Astrocyte (in vitro differentiated cells and primary cell): ENCODE measurements at regions not wholly inside any gene's neighbourhood (a gene's known extent, or its start where the extent isn't known, plus 50 kb on each side); places are given as distances from the start of the nearest gene placed in this dataset.

ENCODE experiments used
- DNase-seq: peaks from one replicate; pipeline ENCODE4 v3.0.0-alpha.2; 2010; ENCODE audit warnings: low read depth
- FAIRE-seq: peaks from 2 replicates; lab custom pipeline; 2011; peaks lifted over from hg19 to GRCh38; lab: Jason Lieb, UNC
- H2AFZ ChIP-seq: 2 replicates; pipeline ENCODE4 v1.6.0; 2012; ENCODE audit warnings: low read depth, low read length, inconsistent platforms
- H3K27ac ChIP-seq: 2 replicates; pipeline ENCODE4 v1.5.1; 2011; ENCODE audit warnings: low read depth, low read length, inconsistent platforms
- H3K27me3 ChIP-seq: 2 replicates; pipeline ENCODE4 v1.6.0; 2011; ENCODE audit warnings: low read length, inconsistent platforms; ENCODE audit not compliant: insufficient read depth
- H3K36me3 ChIP-seq: 2 replicates; pipeline ENCODE4 v1.5.1; 2011; ENCODE audit warnings: low read length, inconsistent platforms; ENCODE audit not compliant: insufficient read depth
- H3K4me1 ChIP-seq: 2 replicates; pipeline ENCODE4 v1.5.1; 2011; ENCODE audit warnings: low read length, inconsistent platforms; ENCODE audit not compliant: insufficient read depth
- H3K4me2 ChIP-seq: 2 replicates; pipeline ENCODE4 v1.6.0; 2012; ENCODE audit warnings: low read length, inconsistent platforms
- H3K4me3 ChIP-seq: 2 replicates; pipeline ENCODE4 v1.5.1; 2011; ENCODE audit warnings: low read depth, mild to moderate bottlenecking, low read length, inconsistent platforms; ENCODE audit not compliant: insufficient read depth
- H3K79me2 ChIP-seq: 2 replicates; pipeline ENCODE4 v1.6.0; 2012; ENCODE audit warnings: mild to moderate bottlenecking, low read length, inconsistent platforms; ENCODE audit not compliant: insufficient read depth
- H3K9ac ChIP-seq: 2 replicates; pipeline ENCODE4 v1.6.0; 2012; ENCODE audit warnings: mild to moderate bottlenecking, low read length, inconsistent platforms
- H3K9me3 ChIP-seq: 2 replicates; pipeline ENCODE4 v1.5.1; 2012; ENCODE audit warnings: low read depth, mild to moderate bottlenecking, low read length, inconsistent platforms; ENCODE audit not compliant: insufficient read depth
- H4K20me1 ChIP-seq: 2 replicates; pipeline ENCODE4 v1.6.0; 2012; ENCODE audit warnings: low read length, inconsistent platforms; ENCODE audit not compliant: insufficient read depth
- H3K27ac Mint-ChIP-seq: one replicate; pipeline ENCODE4 v1.8.0; 2021; ENCODE audit warnings: mild to moderate bottlenecking, mixed read lengths; ENCODE audit not compliant: unreplicated experiment
- H3K27me3 Mint-ChIP-seq: one replicate; pipeline ENCODE4 v1.8.0; 2021; ENCODE audit warnings: low read depth, mixed read lengths; ENCODE audit not compliant: unreplicated experiment
- H3K36me3 Mint-ChIP-seq: one replicate; pipeline ENCODE4 v1.8.0; 2021; ENCODE audit warnings: low read depth, mixed read lengths; ENCODE audit not compliant: unreplicated experiment
- H3K4me1 Mint-ChIP-seq: one replicate; pipeline ENCODE4 v1.8.0; 2021; ENCODE audit warnings: low read depth, mixed read lengths; ENCODE audit not compliant: unreplicated experiment
- H3K4me3 Mint-ChIP-seq: one replicate; pipeline ENCODE4 v1.8.0; 2021; ENCODE audit warnings: mild to moderate bottlenecking, moderate library complexity, mixed read lengths; ENCODE audit not compliant: unreplicated experiment
- H3K9me3 Mint-ChIP-seq: one replicate; pipeline ENCODE4 v1.8.0; 2021; ENCODE audit warnings: mild to moderate bottlenecking, mixed read lengths; ENCODE audit not compliant: unreplicated experiment
- CTCF ChIP-seq: IDR thresholded peaks from 2 replicates; pipeline ENCODE4 v1.5.1; 2011; ENCODE audit warnings: low read depth, mild to moderate bottlenecking, inconsistent platforms, low read length, moderate library complexity; ENCODE audit not compliant: insufficient read depth
- EZH2 ChIP-seq: IDR thresholded peaks from 2 replicates; pipeline ENCODE4 v1.6.1; 2012; ENCODE audit warnings: mild to moderate bottlenecking, low read length, inconsistent platforms; ENCODE audit not compliant: insufficient read depth

GRCh38 chr10:6979371-6979770 lies 399.3 kb upstream of the PRKCQ start:
- FAIRE-seq (no peak), DNase-seq (no peak)
- no peaks in the 10 kb centered on the region for H3K9me3 ChIP-seq
- no peak for TF ChIP-seq EZH2
- no peak for TF ChIP-seq CTCF
- no peak overlapping the region for H3K4me3 Mint-ChIP-seq
- H3K4me2 ChIP-seq = no peak overlapping the region
- no peaks in the 10 kb centered on the region for H4K20me1 ChIP-seq
- peaks cover under 1% of the 10 kb centered on the region for H3K27me3 Mint-ChIP-seq
- no peaks in the 10 kb centered on the region for H3K79me2 ChIP-seq
- H3K36me3 ChIP-seq = no peaks in the 10 kb centered on the region
- H3K27me3 ChIP-seq = no peaks in the 10 kb centered on the region
- no peaks in the 10 kb centered on the region for H3K4me1 ChIP-seq
- H2AFZ ChIP-seq = no peak overlapping the region
- peaks cover 4% of the 10 kb centered on the region for H3K4me1 Mint-ChIP-seq
- no peak overlapping the region for H3K4me3 ChIP-seq
- no peak overlapping the region for H3K27ac Mint-ChIP-seq
- H3K36me3 Mint-ChIP-seq = no peaks in the 10 kb centered on the region
- H3K27ac ChIP-seq = no peak overlapping the region
- no peaks in the 10 kb centered on the region for H3K9me3 Mint-ChIP-seq
- no peak overlapping the region for H3K9ac ChIP-seq

- Histone ChIP-seq H3K4me2 (no peak overlapping the region), H3K27ac (no peak overlapping the region), H4K20me1 (no peaks in the 10 kb centered on the region), H3K79me2 (no peaks in the 10 kb centered on the region), H3K36me3 (no peaks in the 10 kb centered on the region), H2AFZ (no peak overlapping the region), H3K4me3 (no peak overlapping the region), H3K9ac (no peak overlapping the region), H3K4me1 (no peaks in the 10 kb centered on the region), H3K27me3 (no peaks in the 10 kb centered on the region), H3K9me3 (no peaks in the 10 kb centered on the region)
- FAIRE-seq = no peak
- Mint-ChIP-seq H3K36me3 (no peaks in the 10 kb centered on the region), H3K27me3 (peaks cover 2% of the 10 kb centered on the region), H3K4me1 (peaks cover 4% of the 10 kb centered on the region), H3K27ac (no peak overlapping the region), H3K4me3 (no peak overlapping the region), H3K9me3 (no peaks in the 10 kb centered on the region)
- DNase-seq = no peak
- no peak for TF ChIP-seq CTCF
- TF ChIP-seq EZH2 = no peak
Measured at GRCh38 chr10:6978187-6978627, 398.1 kb upstream of the PRKCQ start.

DNA sequence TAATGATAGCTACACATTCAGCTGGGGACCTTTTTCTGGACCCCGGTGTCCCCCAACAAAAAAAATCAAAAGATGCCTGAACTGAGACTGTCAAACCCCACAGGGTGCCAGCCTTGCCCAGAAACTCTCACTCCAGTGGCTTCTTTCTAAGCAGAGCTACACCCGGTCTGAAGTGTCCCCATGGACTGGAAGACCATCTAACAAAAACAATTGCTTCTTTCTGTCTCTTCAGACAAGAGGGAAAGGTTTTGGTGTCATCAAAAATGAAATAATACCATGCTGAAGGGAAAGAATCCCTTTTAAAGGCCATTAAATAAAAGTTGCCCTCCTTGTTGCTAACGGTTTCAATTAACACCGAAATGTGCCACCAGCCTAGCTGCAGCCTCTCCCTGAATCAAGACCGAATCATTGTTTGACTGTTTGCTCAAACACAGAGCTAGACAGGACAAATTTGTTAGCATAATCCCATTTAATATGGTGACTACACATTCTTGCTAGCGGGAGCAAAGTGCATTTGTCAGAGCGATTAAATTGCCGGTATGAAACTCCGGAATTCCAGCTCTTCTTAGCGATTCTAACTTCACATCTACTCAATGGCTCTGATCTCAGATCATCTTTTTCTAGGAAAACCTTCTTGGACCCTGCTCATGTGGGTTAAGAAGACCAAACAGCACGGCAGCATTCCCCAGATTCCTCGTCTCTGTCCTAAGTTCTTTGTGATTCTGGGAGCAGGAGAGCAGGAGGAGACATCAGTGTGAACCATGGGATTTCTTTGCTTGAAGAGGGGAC lies 397.5 kb upstream of the PRKCQ start:
- Mint-ChIP-seq H3K9me3 (no peaks in the 10 kb centered on the region), H3K4me3 (no peak overlapping the region), H3K27me3 (peaks cover 2% of the 10 kb centered on the region), H3K36me3 (no peaks in the 10 kb centered on the region), H3K27ac (no peak overlapping the region), H3K4me1 (peaks cover 4% of the 10 kb centered on the region)
- Histone ChIP-seq H2AFZ (no peak overlapping the region), H3K27ac (no peak overlapping the region), H3K36me3 (no peaks in the 10 kb centered on the region), H3K4me1 (no peaks in the 10 kb centered on the region), H3K27me3 (no peaks in the 10 kb centered on the region), H3K4me2 (no peak overlapping the region), H4K20me1 (no peaks in the 10 kb centered on the region), H3K9ac (no peak overlapping the region), H3K9me3 (no peaks in the 10 kb centered on the region), H3K79me2 (no peaks in the 10 kb centered on the region), H3K4me3 (no peak overlapping the region)
- no peak for TF ChIP-seq CTCF
- TF ChIP-seq EZH2 = no peak
- no peak for FAIRE-seq
- no peak for DNase-seq
